Karpas-422 (cell line): ENCODE measurements at regions not wholly inside any gene's neighbourhood (a gene's known extent, or its start where the extent isn't known, plus 50 kb on each side); places are given as distances from the start of the nearest gene placed in this dataset.
"Not testable (repeated sequence)": the region's sequence is repeated elsewhere in the genome, so short reads cannot be mapped to it uniquely, and the experiment has no call there.

Source experiments
- DNase-seq: peaks from one replicate; pipeline ENCODE4 v3.0.0-alpha.2; 2015
- H2AFZ ChIP-seq: fragments of 200-600 bp; sonication (generic); 2 replicates; pipeline ENCODE4 v1.6.1; 2014; ENCODE audit warnings: antibody characterized with exemption, low read length, mixed read lengths
- H3K27ac ChIP-seq: fragments of 200-600 bp; sonication (generic); 2 replicates; pipeline ENCODE4 v1.5.1; 2014; ENCODE audit warnings: mild to moderate bottlenecking, low read length, moderate library complexity
- H3K27me3 ChIP-seq: fragments of 200-600 bp; sonication (generic); 2 replicates; pipeline ENCODE4 v1.6.1; 2014; ENCODE audit warnings: low read length, mixed read lengths
- H3K36me3 ChIP-seq: fragments of 200-600 bp; sonication (generic); 2 replicates; pipeline ENCODE4 v1.6.1; 2014; ENCODE audit warnings: low read length, mixed read lengths; ENCODE audit not compliant: insufficient read depth
- H3K4me1 ChIP-seq: fragments of 200-600 bp; sonication (generic); 2 replicates; pipeline ENCODE4 v1.6.1; 2014; ENCODE audit warnings: mild to moderate bottlenecking, low read length, mixed read lengths
- H3K4me2 ChIP-seq: fragments of 200-600 bp; sonication (generic); 2 replicates; pipeline ENCODE4 v1.6.1; 2014; ENCODE audit warnings: low read length, low read depth, mild to moderate bottlenecking; ENCODE audit not compliant: poor library complexity, severe bottlenecking
- H3K4me3 ChIP-seq: fragments of 200-600 bp; sonication (generic); 2 replicates; pipeline ENCODE4 v1.5.1; 2014; ENCODE audit warnings: mild to moderate bottlenecking, antibody characterized with exemption, low read length, mixed read lengths
- H3K79me2 ChIP-seq: fragments of 200-600 bp; sonication (generic); 2 replicates; pipeline ENCODE4 v1.6.1; 2014; ENCODE audit warnings: mild to moderate bottlenecking, low read length, mixed read lengths
- H3K9ac ChIP-seq: fragments of 200-600 bp; sonication (generic); 2 replicates; pipeline ENCODE4 v1.6.0; 2014; ENCODE audit warnings: low read length
- H3K9me2 ChIP-seq: fragments of 200-600 bp; sonication (generic), shearing (Covaris generic); replicated peaks from 2 replicates; pipeline ENCODE4 v1.6.0; 2014; ENCODE audit warnings: mild to moderate bottlenecking, low read length, moderate library complexity; ENCODE audit not compliant: insufficient read depth
- H3K9me3 ChIP-seq: fragments of 300-700, 200-600 bp; sonication (generic); 2 replicates; pipeline ENCODE4 v1.6.1; 2014; ENCODE audit warnings: low read length, mixed read lengths
- H4K20me1 ChIP-seq: fragments of 200-600 bp; sonication (generic); 2 replicates; pipeline ENCODE4 v1.6.1; 2014; ENCODE audit warnings: mild to moderate bottlenecking, antibody characterized with exemption, low read length, low read depth; ENCODE audit not compliant: insufficient read depth

DNA sequence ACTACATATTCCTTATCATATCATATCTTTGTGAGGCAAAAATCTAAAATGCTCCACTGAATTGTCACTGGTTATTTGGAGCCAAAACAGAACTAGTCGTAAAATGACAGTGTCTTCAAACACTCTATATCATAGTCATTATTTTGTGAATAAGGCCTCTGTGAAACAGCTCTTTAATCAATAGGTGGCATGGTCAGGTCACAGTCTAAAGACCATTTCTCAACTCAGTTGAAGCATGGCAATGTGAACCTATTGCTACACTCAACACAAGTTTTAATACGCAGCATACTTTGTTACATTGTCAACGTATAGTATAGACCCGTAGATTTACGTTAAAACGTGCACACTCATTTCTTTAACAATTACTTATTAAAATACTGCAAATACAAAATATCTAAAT lies 131.3 kb upstream of the PCDH20 start:
- no peak for DNase-seq

GRCh38 chr13:61546413-61546812 lies 130.8 kb upstream of the PCDH20 start:
- H3K4me3 ChIP-seq: no peak overlapping the region
- H3K9me2 ChIP-seq: no peaks in the 10 kb centered on the region
- no peak overlapping the region for H3K27ac ChIP-seq
- H3K9ac ChIP-seq: no peak overlapping the region
- no peak overlapping the region for H3K4me2 ChIP-seq
- H3K36me3 ChIP-seq: no peaks in the 10 kb centered on the region
- H3K9me3 ChIP-seq: no peaks in the 10 kb centered on the region
- H4K20me1 ChIP-seq: no peaks in the 10 kb centered on the region
- no peaks in the 10 kb centered on the region for H3K27me3 ChIP-seq
- no peak for DNase-seq
- no peaks in the 10 kb centered on the region for H3K79me2 ChIP-seq
- H2AFZ ChIP-seq: no peak overlapping the region
- H3K4me1 ChIP-seq: no peaks in the 10 kb centered on the region

More for the DNA sequence above, 131.3 kb upstream of the PCDH20 start:
- no peak overlapping the region for H3K9ac ChIP-seq
- H4K20me1 ChIP-seq: no peaks in the 10 kb centered on the region
- H3K4me1 ChIP-seq: no peaks in the 10 kb centered on the region
- no peaks in the 10 kb centered on the region for H3K9me2 ChIP-seq
- H3K27ac ChIP-seq: no peak overlapping the region
- H3K36me3 ChIP-seq: no peaks in the 10 kb centered on the region
- no peak overlapping the region for H3K4me2 ChIP-seq
- H3K79me2 ChIP-seq: no peaks in the 10 kb centered on the region
- no peaks in the 10 kb centered on the region for H3K27me3 ChIP-seq
- no peak overlapping the region for H3K4me3 ChIP-seq
- H2AFZ ChIP-seq: no peak overlapping the region
- H3K9me3 ChIP-seq: no peaks in the 10 kb centered on the region

DNA sequence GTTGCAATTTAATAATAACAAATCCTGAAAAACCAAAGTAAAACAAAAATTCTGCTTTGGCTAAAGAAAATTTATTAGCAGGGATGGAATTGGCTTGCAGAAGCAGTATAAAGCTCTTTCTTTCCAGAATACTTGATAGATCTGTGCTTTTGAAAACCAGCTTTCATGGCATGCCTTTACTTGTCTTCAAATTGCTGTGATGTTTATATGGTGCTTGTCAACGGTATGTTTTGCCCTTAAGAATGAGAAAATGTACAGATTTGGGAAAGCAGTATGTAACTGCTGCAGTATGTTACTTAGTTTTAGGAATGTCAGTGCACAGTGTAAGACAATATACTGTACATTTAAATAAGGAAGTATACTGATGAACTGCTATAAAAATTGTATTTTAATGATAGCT lies 120.8 kb upstream of the PCDH20 start:
- 0 out of 2 replicates have a peak, but pooled peaks cover 3% of the 10 kb centered on the region for H3K9me2 ChIP-seq

GRCh38 chr13:61531383-61532065 lies 115.9 kb upstream of the PCDH20 start:
- H3K27ac ChIP-seq: no peak overlapping the region
- H3K9me2 ChIP-seq: 0 out of 2 replicates have a peak, but pooled peaks cover 3% of the 10 kb centered on the region
- H3K36me3 ChIP-seq: no peaks in the 10 kb centered on the region
- H3K4me3 ChIP-seq: no peak overlapping the region
- no peak overlapping the region for H3K4me2 ChIP-seq
- no peak for DNase-seq
- H3K9me3 ChIP-seq: no peaks in the 10 kb centered on the region
- H3K9ac ChIP-seq: no peak overlapping the region
- no peaks in the 10 kb centered on the region for H3K27me3 ChIP-seq
- H3K79me2 ChIP-seq: no peaks in the 10 kb centered on the region
- no peaks in the 10 kb centered on the region for H3K4me1 ChIP-seq
- H4K20me1 ChIP-seq: no peaks in the 10 kb centered on the region
- H2AFZ ChIP-seq: no peak overlapping the region

More for the DNA sequence above, 120.8 kb upstream of the PCDH20 start:
- Histone ChIP-seq H4K20me1 (no peaks in the 10 kb centered on the region), H3K27me3 (no peaks in the 10 kb centered on the region), H3K36me3 (no peaks in the 10 kb centered on the region), H3K4me2 (no peak overlapping the region), H2AFZ (no peak overlapping the region), H3K27ac (no peak overlapping the region), H3K9ac (no peak overlapping the region), H3K9me3 (no peaks in the 10 kb centered on the region), H3K79me2 (no peaks in the 10 kb centered on the region), H3K4me1 (no peaks in the 10 kb centered on the region), H3K4me3 (no peak overlapping the region)
- DNase-seq: no peak

- not testable (repeated sequence) for DNase-seq, H3K27me3 ChIP-seq, H3K4me3 ChIP-seq, H3K27ac ChIP-seq, H3K9ac ChIP-seq, H3K79me2 ChIP-seq, H3K4me1 ChIP-seq, H4K20me1 ChIP-seq, H3K4me2 ChIP-seq, H3K9me3 ChIP-seq, H3K9me2 ChIP-seq, H3K36me3 ChIP-seq, H2AFZ ChIP-seq
Measured at GRCh38 chr13:61519214-61519613, 103.6 kb upstream of the PCDH20 start.

DNA sequence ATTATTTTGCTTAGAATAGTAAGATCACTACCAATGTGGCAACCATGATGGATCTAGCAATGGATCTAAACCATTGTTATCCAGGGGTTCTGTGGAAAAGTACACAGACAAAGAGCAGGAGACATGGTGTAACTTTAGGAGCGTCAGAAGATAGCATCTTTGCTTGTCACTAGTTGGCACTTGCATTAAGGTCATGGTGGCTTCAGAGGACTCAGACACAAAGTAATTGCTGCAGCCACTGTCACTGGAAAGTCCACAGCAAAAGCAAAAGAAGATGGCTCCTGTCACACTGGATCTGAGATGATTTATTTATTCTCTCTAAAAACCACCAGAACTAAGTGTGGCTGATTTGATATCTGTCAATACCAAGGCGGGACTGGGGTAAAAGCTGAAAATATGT lies 93.3 kb upstream of the PCDH20 start:
- Histone ChIP-seq H3K9me3 (no peaks in the 10 kb centered on the region), H3K4me3 (no peak overlapping the region), H3K9me2 (no peaks in the 10 kb centered on the region), H3K27me3 (no peaks in the 10 kb centered on the region), H3K4me1 (no peaks in the 10 kb centered on the region), H3K27ac (no peak overlapping the region), H3K36me3 (no peaks in the 10 kb centered on the region), H2AFZ (no peak overlapping the region), H4K20me1 (no peaks in the 10 kb centered on the region), H3K79me2 (no peaks in the 10 kb centered on the region), H3K9ac (no peak overlapping the region), H3K4me2 (no peak overlapping the region)
- DNase-seq: no peak

DNA sequence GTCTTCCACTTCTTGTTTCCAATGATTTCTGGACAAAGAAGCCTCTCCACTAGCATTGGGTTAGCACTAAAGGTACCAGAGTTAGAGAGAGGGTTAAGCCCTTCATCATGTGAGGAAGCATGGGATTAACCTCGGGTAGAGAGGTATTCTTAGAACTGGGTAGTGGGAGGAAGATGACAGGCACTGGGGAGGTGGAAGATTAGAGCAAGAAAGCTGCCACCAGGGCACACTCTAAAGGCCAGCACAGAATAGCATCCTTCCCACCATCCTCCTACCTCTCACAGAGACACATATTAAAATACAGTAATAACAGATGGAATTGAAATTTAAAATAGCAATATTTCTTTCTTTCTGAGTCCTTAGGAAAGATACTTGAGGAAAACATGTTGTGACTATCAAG lies 84.5 kb upstream of the PCDH20 start:
- Histone ChIP-seq H3K79me2 (no peaks in the 10 kb centered on the region), H3K4me3 (no peak overlapping the region), H3K4me2 (no peak overlapping the region), H4K20me1 (no peaks in the 10 kb centered on the region), H3K9me2 (no peaks in the 10 kb centered on the region), H3K36me3 (no peaks in the 10 kb centered on the region), H3K4me1 (no peaks in the 10 kb centered on the region), H3K9ac (no peak overlapping the region), H3K27ac (no peak overlapping the region), H2AFZ (no peak overlapping the region), H3K9me3 (no peaks in the 10 kb centered on the region), H3K27me3 (no peaks in the 10 kb centered on the region)
- DNase-seq: no peak

GRCh38 chr13:61495648-61496047 lies 80.0 kb upstream of the PCDH20 start:
- H3K36me3 ChIP-seq: no peaks in the 10 kb centered on the region
- H3K79me2 ChIP-seq: no peaks in the 10 kb centered on the region
- H3K27ac ChIP-seq: no peak overlapping the region
- H3K9me2 ChIP-seq: no peaks in the 10 kb centered on the region
- H4K20me1 ChIP-seq: no peaks in the 10 kb centered on the region
- H3K4me3 ChIP-seq: no peak overlapping the region
- no peaks in the 10 kb centered on the region for H3K9me3 ChIP-seq
- H3K4me1 ChIP-seq: no peaks in the 10 kb centered on the region
- H3K4me2 ChIP-seq: no peak overlapping the region
- DNase-seq: no peak
- H3K9ac ChIP-seq: no peak overlapping the region
- H2AFZ ChIP-seq: no peak overlapping the region
- no peaks in the 10 kb centered on the region for H3K27me3 ChIP-seq
